ENCODE measurements at regions not wholly inside any gene's neighbourhood (a gene's known extent, or its start where the extent isn't known, plus 50 kb on each side); places are given as distances from the start of the nearest gene placed in this dataset.

GRCh38 chr12:115813256-115813655, 464.2 kb downstream of the MED13L start:
- TF ChIP-seq SUZ12 (IDR thresholded peaks at IDR 0.05; ENCODE audit: extremely low read depth, insufficient read depth, insufficient read length), result no peak
- TF ChIP-seq ZNF274 (IDR thresholded peaks at IDR 0.05; ENCODE audit: low read depth, low read length), result no peak
- TF ChIP-seq YY1 (IDR thresholded peaks at IDR 0.05; ENCODE audit: insufficient read depth, insufficient read length), result no peak

Measured in NT2/D1 (cell line).